ENCODE measurements at regions not wholly inside any gene's neighbourhood (a gene's known extent, or its start where the extent isn't known, plus 50 kb on each side); places are given as distances from the start of the nearest gene placed in this dataset.
"Not testable (repeated sequence)": the region's sequence is repeated elsewhere in the genome, so short reads cannot be mapped to it uniquely, and the experiment has no call there.

DNA sequence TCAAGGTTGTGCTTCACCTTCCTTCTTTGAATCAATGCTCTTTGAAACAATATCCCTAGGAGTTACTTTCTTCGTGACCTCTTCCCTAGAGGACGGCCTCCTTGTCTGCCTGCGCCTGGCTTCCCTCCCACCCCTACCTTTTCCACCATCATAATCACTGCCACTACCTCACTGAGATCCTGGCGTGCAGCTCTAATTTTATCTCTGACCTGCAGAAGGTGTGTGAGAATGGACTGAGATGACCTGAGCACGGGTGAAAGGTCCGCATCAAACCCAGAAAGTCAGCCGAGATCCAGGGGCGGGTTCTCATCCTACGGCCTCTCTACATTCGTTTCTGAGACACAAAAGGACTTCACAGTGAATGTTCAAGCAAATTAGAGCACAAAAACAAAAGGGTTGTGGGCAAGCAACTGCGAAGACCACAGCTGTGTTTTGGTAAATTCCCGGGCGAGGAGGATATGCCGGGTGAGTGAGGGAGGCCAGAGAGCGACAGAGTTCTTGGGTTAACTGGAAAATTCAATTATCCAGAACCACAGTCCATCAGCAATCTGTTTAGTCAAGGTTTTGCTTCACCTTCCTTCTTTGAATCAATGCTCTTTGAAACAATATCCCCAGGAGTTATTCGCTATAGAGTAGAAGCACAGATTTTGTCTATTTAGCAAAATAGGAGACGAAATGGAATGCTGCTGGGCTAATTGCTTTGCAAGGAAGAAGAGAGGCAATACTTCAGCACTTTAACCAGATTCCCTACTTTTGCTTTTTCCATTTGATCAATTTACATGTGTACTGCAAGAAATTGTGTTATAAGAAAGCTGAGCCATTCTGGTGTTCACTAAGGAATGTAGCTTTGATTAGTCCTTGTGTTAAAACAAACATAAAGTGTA, 212.6 kb downstream of the ACKR3 start:
- Mint-ChIP-seq H3K9me3 (no peaks in the 10 kb centered on the region), H3K4me1 (ENCODE audit: low read depth in 2 of 2) (no peaks in the 10 kb centered on the region)

DNA sequence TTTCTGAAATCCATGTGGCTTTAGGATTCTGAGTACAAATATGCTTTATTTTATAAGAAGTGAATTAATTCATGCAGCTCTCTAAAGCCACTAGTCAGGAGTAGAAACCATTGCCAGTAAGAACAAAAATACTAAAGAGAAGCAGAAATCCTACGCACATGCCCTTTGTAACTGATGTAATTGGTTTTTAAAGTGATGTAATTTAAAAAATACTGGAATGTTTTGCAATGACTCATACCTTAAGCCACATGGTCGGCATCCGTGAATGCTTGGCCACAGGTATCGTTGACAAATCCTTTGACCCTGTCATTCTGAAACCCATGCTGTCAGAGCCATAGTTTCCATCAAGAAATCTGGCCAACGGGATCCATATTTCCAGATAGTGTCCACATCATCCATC, 213.3 kb downstream of the ACKR3 start:
- Mint-ChIP-seq H3K4me1 (ENCODE audit: low read depth in 2 of 2) (no peaks in the 10 kb centered on the region), H3K36me3 (no peaks in the 10 kb centered on the region), H3K9me3 (no peaks in the 10 kb centered on the region), H3K27me3 (peaks cover 26 to 43% of the 10 kb centered on the region in 2 donors), H3K4me3 (no peak overlapping the region), H3K27ac (no peak overlapping the region)
- ATAC-seq: no peak
- no peak for DNase-seq (ENCODE audit: low spot score)

More for the DNA sequence above, 212.6 kb downstream of the ACKR3 start:
- DNase-seq (ENCODE audit: low spot score) (no peak), ATAC-seq (no peak)
- Mint-ChIP-seq H3K4me3 (no peak overlapping the region), H3K36me3 (no peaks in the 10 kb centered on the region), H3K27ac (no peak overlapping the region), H3K27me3 (peaks cover 23 to 43% of the 10 kb centered on the region in 2 donors)

DNA sequence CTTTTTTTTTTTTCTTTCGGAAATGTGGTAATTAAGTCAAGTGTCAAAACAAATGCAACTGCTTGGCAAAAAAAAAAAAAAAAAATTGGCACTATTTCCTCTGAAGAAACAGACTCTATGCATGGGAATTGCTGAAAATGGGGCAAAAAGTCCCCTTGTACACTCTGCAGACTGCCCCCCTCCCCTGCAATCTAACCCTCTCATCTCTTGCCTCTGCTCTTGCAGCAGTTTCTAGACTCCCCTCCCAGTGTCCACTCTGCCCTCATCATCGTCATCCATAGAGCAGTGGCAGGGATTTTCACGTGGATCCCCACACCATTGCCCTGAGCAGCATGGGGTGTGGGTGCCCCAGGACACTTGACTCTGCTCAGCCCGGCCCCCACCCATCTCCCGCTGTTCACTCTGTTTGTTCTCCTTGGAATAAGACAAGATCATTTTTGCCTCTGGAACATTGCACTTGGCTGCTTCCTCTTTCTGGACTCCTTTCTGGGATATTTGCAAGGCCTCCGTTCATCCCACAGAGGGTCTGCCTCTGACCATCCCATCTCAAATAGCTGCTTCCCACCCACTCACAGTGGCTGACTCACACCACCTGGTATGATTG, 213.9 kb downstream of the ACKR3 start:
- H3K27ac Mint-ChIP-seq: no peak overlapping the region
- no peak for DNase-seq (ENCODE audit: low spot score)
- no peaks in the 10 kb centered on the region for H3K36me3 Mint-ChIP-seq
- no peaks in the 10 kb centered on the region for H3K9me3 Mint-ChIP-seq
- H3K4me3 Mint-ChIP-seq: no peak overlapping the region
- no peaks in the 10 kb centered on the region for H3K4me1 Mint-ChIP-seq (ENCODE audit: low read depth in 2 of 2)
- ATAC-seq: no peak
- peaks cover 27 to 44% of the 10 kb centered on the region in 2 donors for H3K27me3 Mint-ChIP-seq

DNA sequence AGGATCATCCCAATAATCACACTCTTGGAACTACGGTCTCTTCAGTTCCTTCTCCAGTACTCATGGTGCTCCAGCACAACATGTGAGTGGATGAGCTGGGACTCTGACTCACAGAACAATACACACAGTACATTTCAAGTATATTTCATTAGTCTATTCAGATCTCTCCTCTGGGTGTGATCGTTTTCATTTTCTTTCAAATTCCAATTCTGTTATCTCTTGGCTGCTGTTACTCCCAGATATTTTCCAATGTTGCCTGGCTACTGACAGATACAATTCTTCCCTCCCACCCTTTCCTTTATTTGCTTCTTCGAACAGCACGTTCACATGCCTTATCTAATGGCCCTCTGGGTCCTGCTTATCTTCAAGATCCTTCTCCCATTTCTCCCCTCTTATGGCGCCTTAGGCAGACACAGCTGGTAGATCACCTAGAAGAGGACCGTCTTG, 216.0 kb downstream of the ACKR3 start:
- H3K36me3 Mint-ChIP-seq: no peaks in the 10 kb centered on the region
- no peaks in the 10 kb centered on the region for H3K9me3 Mint-ChIP-seq
- peak in 1 of 2 donors; percentile 21 for ATAC-seq
- no peaks in the 10 kb centered on the region for H3K4me1 Mint-ChIP-seq (ENCODE audit: low read depth in 2 of 2)
- no peak overlapping the region for H3K4me3 Mint-ChIP-seq
- no peak overlapping the region for H3K27ac Mint-ChIP-seq
- no peak for DNase-seq (ENCODE audit: low spot score)
- peaks cover 32 to 64% of the 10 kb centered on the region in 2 donors for H3K27me3 Mint-ChIP-seq

DNA sequence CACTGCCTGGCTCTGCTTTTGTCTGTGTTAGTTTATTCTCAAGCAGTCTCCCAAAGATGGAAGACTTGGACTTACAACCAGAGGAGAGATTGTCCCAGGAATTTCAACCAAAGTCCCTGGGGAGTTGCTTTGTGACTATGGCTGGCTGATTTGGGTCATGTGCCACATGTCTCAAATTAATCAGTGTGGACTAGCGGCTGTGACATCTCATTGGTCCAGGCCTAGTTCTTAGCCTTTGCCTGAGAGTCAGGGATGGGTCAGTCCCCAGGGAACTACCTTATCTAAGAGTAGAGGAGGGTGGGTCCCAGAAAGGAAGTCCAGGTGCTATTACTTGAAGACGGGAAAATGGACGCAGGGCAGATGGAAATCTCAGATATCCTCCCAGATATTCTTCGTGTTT, 217.1 kb downstream of the ACKR3 start:
- ATAC-seq: no peak
- DNase-seq (ENCODE audit: low spot score): no peak
- Mint-ChIP-seq H3K27ac (no peak overlapping the region), H3K4me1 (ENCODE audit: low read depth in 2 of 2) (no peaks in the 10 kb centered on the region), H3K36me3 (no peaks in the 10 kb centered on the region), H3K27me3 (peaks cover 30 to 66% of the 10 kb centered on the region in 2 donors), H3K4me3 (no peak overlapping the region), H3K9me3 (no peaks in the 10 kb centered on the region)

DNA sequence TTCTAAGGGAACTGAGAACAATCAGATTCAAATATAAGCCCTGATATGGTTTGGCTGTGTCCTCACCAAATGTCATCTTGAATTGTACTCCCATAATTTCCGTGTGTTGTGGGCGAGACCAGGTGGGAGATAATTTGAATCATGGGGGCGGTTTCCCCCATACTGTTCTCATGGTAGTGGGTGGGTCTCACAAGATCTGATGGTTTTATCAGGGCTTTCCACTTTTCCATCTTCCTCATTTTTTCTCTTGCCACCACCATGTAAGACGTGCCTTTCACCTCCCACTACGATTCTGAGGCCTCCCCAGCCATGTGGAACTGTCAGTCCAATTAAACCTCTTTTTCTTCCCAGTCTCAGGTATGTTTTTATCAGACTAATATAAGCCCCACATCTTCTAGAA, 217.8 kb downstream of the ACKR3 start:
- H3K9me3 Mint-ChIP-seq; H3K27ac Mint-ChIP-seq; H3K36me3 Mint-ChIP-seq; ATAC-seq; H3K4me1 Mint-ChIP-seq (ENCODE audit: low read depth in 2 of 2); DNase-seq (ENCODE audit: low spot score); H3K4me3 Mint-ChIP-seq: not testable (repeated sequence)
- H3K27me3 Mint-ChIP-seq: peaks cover 27 to 60% of the 10 kb centered on the region in 2 donors

DNA sequence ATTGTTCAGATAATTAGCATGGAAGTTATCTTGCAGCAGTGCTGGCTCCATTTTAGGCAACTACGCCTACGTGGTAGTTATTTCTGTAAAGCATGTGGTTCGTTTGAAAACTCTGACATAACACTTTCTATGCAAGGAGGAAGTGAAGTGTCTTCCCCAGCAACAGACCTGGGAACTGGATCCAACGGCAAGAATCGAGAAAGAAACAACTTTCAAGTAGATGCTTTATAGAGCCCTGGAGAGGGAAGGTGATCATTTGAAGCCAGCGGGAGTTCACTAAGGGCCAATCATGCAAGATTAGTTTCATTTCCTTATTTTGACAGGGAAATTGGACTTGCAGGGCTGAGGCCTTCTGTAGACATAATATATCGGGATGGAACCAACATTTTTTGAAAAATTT, 218.3 kb downstream of the ACKR3 start:
- Mint-ChIP-seq H3K36me3 (no peaks in the 10 kb centered on the region), H3K9me3 (no peaks in the 10 kb centered on the region), H3K4me3 (no peak overlapping the region), H3K4me1 (ENCODE audit: low read depth in 2 of 2) (no peaks in the 10 kb centered on the region), H3K27me3 (peaks cover 27 to 58% of the 10 kb centered on the region in 2 donors), H3K27ac (no peak overlapping the region)
- ATAC-seq (no peak), DNase-seq (ENCODE audit: low spot score) (no peak)

DNA sequence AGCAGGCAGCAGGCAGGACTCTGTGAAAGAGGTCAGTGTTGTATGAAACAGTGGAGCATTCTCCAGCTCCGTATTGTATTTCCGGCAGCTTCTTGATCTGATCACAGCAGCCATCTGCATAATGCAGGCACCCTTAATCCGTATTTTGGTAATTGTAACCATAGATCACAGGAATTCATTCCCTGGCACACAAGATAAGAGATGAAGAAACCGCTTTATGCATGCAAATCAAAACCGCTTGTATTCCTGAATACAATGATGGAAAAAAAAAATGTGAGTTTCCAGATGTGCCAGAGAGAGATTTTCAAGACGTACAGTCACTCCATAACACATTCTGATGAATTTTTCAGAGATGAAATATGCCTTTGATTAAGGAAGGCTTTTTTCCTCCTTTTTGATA, 221.3 kb downstream of the ACKR3 start:
- Mint-ChIP-seq H3K27me3 (peaks cover 20 to 33% of the 10 kb centered on the region in 2 donors), H3K4me1 (ENCODE audit: low read depth in 2 of 2) (no peaks in the 10 kb centered on the region), H3K36me3 (no peaks in the 10 kb centered on the region), H3K4me3 (no peak overlapping the region), H3K9me3 (no peaks in the 10 kb centered on the region), H3K27ac (no peak overlapping the region)
- ATAC-seq (no peak), DNase-seq (ENCODE audit: low spot score) (no peak)

DNA sequence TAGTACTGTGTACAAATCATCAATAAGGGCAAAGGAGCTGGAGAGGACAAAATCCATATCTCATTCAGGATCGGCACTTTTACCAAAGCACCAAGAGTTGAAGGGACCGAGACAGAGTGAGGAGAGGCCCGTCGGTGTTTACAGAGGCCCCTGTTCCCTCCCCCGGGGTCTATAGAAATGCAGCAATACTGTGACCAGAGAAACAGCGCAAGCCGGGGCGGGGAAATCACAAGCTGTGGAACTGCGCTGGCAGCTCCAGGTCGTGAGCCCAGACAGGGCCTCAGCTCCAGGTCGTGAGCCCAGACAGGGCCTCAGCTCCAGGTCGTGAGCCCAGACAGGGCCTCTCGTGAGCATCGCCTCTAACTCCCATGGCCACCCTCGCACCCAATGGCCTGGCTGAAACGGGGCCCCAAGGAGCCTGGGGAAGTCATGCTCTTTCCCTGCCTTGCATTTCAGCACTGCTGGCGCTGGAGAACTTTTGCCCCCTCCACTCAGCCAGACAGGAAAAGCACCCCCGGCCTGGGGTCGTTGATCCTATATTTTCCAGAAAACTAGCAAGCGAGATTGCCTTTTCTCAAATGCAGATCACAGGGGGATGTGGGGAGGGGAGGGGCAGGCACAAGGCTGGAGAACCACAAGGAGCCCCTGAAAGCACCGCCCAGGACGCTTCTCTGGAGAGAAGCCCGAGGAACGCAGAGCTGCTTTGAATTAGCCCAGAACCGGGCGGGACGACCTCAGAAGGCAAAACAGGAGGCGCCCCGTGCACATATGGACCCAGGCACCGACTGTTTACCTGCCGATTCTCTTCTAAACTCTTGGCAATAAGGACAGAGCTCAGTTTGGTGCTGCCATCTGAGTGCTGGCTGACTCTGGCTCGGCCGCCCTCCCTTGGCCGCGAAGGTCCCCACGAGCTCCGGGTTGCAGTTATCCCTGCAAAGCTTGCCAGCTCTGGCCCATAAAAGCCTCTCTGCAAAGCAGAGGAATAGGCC, 223.7 kb downstream of the ACKR3 start:
- H3K4me3 Mint-ChIP-seq: no peak overlapping the region
- ATAC-seq: no peak
- no peaks in the 10 kb centered on the region for H3K4me1 Mint-ChIP-seq (ENCODE audit: low read depth in 2 of 2)
- no peaks in the 10 kb centered on the region for H3K9me3 Mint-ChIP-seq
- H3K27me3 Mint-ChIP-seq: peaks cover 18 to 30% of the 10 kb centered on the region in 2 donors
- no peak overlapping the region for H3K27ac Mint-ChIP-seq
- H3K36me3 Mint-ChIP-seq: no peaks in the 10 kb centered on the region
- no peak for DNase-seq (ENCODE audit: low spot score)

DNA sequence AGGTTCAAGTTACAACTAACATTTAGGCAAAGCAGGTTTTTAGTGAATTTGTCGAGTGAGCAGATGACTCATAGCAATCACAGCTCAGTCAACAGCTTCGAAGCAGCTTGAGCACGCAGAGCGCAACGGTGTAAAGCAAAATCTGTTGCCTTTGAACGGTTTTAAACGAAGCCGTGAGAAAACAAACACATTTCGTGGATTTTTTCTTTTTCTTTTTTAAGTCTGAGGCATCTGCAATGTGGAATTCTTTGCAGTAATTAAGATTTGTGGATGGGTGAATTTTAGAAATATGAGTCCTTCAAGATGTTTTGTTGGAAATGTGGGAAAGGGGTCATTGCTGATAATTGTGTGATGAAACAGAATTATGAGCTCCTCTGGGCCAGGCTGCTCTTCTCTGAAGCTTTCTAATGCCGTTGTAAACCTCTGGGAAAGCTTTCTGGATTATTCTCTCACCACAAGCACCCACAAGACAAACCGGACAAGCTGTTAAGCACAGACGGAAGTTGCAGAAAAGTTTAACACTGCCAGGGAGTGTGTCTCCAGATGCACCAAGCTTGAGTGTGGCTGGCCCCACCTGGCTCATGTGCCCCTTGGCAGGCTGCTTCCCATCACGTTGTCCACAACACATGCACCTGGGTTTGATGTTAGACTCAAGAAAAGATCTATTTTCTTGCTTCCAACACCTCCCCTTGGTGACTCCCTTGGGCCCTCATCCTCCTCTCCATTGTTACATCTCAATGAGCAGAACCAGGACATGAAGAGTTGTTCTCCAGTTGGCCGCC, 224.7 kb downstream of the ACKR3 start:
- Mint-ChIP-seq H3K4me3 (no peak overlapping the region), H3K4me1 (ENCODE audit: low read depth in 2 of 2) (no peaks in the 10 kb centered on the region), H3K27me3 (peaks cover 19 to 21% of the 10 kb centered on the region in 2 donors), H3K36me3 (no peaks in the 10 kb centered on the region), H3K27ac (no peak overlapping the region), H3K9me3 (no peaks in the 10 kb centered on the region)
- ATAC-seq (no peak), DNase-seq (ENCODE audit: low spot score) (no peak)

DNA sequence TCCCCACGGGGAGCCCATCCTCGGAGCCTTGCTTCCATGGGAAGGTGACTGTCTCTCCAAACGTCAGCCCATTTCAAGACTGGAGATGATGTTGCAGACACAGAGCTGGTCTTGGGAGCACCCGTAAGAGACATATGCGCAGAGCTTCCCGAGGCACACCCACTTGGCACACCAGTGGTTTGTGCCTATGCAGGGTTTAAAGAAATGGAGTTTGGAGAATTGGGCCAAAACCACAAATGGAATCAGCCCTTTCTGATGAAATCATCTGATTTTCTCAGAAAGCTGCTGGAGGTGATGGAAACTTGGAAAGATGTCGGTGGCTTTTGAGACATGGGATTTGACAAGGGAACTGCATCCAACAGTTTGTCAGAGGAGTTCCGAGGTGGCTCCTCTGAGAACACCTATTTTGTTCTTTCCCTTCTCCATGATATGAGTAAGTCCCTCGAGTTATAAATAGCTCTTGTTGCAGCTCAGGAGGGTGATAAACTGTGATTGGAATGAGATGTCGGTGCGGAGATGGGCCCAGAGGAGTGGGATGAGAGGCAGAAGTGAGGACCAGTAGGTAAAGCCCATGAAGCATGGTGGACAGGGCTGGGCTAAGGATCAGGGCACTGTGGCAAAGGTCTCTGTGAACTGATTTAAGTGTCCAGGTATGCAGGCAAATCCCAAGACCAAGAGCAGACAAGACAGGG, 225.7 kb downstream of the ACKR3 start:
- no peaks in the 10 kb centered on the region for H3K4me1 Mint-ChIP-seq (ENCODE audit: low read depth in 2 of 2)
- H3K27ac Mint-ChIP-seq: no peak overlapping the region
- H3K27me3 Mint-ChIP-seq: peaks cover 14 to 15% of the 10 kb centered on the region in 2 donors
- no peak for DNase-seq (ENCODE audit: low spot score)
- H3K9me3 Mint-ChIP-seq: no peaks in the 10 kb centered on the region
- no peaks in the 10 kb centered on the region for H3K36me3 Mint-ChIP-seq
- H3K4me3 Mint-ChIP-seq: no peak overlapping the region
- no peak for ATAC-seq

DNA sequence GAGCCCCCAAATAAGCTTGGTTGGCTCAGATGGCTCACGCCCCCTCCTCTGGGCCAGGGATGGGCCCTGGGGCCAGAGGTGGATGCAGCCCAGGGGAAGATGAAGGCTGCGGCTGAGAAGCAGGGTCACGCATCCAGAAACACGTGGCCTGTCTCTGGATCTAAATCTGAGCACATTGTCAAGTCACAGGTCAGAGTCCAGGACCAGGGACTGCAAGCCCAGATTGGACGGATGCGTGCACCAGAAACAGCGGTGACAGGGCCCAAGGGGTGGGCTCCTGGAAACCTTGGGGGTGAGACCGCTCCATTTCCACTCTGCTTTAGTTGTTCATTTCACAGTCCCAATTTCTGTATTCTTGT, 226.2 kb downstream of the ACKR3 start:
- Mint-ChIP-seq H3K4me1 (ENCODE audit: low read depth in 2 of 2) (no peaks in the 10 kb centered on the region), H3K9me3 (no peaks in the 10 kb centered on the region), H3K4me3 (no peak overlapping the region), H3K27ac (no peak overlapping the region), H3K36me3 (no peaks in the 10 kb centered on the region), H3K27me3 (peaks cover 15 to 16% of the 10 kb centered on the region in 2 donors)
- ATAC-seq (peak in 1 of 2 donors; percentile 34), DNase-seq (ENCODE audit: low spot score) (no peak)

All from natural killer cell treated with Interleukin-12 subunit alpha and Interleukin-12 subunit beta and Interleukin-15 and Interleukin-18, amount 100 ng/mL, for 72 hours (primary cell).